GM23248 (cell line): ENCODE measurements at regions not wholly inside any gene's neighbourhood (a gene's known extent, or its start where the extent isn't known, plus 50 kb on each side); places are given as distances from the start of the nearest gene placed in this dataset.

Experiments used
- EZH2 ChIP-seq: fragments of 200-600 bp; sonication (generic); IDR thresholded peaks from 2 replicates; pipeline ENCODE4 v1.6.1; 2018; ENCODE audit warnings: antibody characterized with exemption, mild to moderate bottlenecking; ENCODE audit not compliant: insufficient read depth, poor library complexity, severe bottlenecking
- EZH2phosphoT487 ChIP-seq: fragments of 200-600 bp; sonication (generic); IDR thresholded peaks from 2 replicates; pipeline ENCODE4 v1.6.1; 2018; ENCODE audit warnings: antibody characterized with exemption, moderate library complexity, mild to moderate bottlenecking, low read depth; ENCODE audit not compliant: insufficient read depth

DNA sequence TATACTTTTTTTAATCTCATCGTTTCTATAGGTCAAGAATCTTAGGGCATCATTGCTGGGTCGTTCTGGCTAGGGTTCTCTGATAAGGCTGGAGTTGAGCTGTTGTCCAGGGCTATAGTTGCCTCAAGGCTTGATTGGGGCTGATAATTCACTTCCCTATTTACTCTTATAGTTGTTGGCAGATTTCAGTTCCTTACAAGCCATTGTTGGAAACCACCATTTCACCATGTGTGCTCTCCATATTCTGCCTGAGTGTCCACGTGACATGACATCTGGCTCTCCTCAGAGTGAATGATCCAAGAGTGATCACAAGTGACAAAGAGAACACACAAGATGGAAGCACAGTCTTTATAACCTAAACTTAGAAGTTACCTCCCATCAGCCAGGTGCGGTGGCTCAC, 852.2 kb downstream of the EFNA5 start:
- no peak for TF ChIP-seq EZH2phosphoT487
- TF ChIP-seq EZH2: no peak
